Vagina (tissue), 2 donors: ENCODE measurements at regions not wholly inside any gene's neighbourhood (a gene's known extent, or its start where the extent isn't known, plus 50 kb on each side); places are given as distances from the start of the nearest gene placed in this dataset.

Experiments used
- POLR2A ChIP-seq, 2 donors: fragments of 450-650 bp; IDR thresholded peaks; one replicate each; pipeline ENCODE4 v1.6.1; 2017; ENCODE audit warnings: antibody characterized with exemption in 2 of 2, mild to moderate bottlenecking in 2 of 2, moderate library complexity in 2 of 2
- POLR2AphosphoS5 ChIP-seq, 2 donors: sonication (generic); formaldehyde crosslinking; IDR thresholded peaks; one replicate each; pipeline ENCODE4 v1.9.0; 2017; ENCODE audit warnings: antibody characterized with exemption in 2 of 2, mild to moderate bottlenecking in 2 of 2, low read depth in 1 of 2; ENCODE audit not compliant: insufficient read depth in 1 of 2
- TF ChIP-seq, protein P1 (sequence below), 3 experiments: fragments of 450-650 bp in 2 of 3; fragments of 200-600 bp in 1 of 3; sonication (generic) in 1 of 3; IDR thresholded peaks; one replicate each; pipeline ENCODE4 v1.5.1; 2017 to 2019; ENCODE audit warnings: antibody characterized with exemption in 3 of 3, mild to moderate bottlenecking in 2 of 3, moderate library complexity in 2 of 3

DNA sequence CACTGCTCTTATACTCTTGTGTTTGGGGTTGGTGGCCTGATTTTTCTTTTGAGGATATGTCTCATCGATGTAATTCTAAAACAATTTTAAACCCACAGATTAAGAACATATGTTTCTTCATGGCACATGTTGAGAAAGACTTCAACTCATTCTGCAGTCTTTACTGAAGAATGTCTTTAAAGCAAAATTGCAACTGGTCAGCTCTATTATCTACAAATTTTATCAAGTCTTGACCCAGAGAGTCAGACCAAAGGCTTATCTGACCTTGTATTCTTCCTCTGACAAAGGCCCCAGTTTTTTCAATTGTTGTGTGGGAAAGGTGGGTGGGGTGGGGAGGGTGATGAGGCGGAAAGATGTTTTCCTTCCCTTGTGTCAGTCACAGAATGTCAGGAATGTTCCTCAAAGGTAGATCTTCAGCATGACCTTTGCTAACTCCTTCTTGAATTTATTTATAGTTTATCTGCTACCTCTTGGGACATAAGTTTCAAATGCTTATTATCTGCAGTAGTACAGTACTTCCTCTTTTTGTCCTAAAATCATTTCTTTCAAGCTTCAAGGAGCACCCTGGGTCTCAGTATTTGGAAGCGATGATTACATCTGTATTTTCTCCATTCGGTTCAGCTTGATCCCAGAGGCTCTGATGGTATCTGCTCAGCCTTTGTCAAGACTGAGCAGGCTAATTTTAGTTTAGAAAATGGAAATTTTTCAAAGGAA lies 63.2 kb upstream of the TIAM2 start:
- TF ChIP-seq POLR2AphosphoS5 (IDR thresholded peaks at IDR 0.05; ENCODE audit: insufficient read depth in 1 of 2, low read depth in 1 of 2) (no peak), POLR2A (IDR thresholded peaks at IDR 0.05) (no peak)
- TF ChIP-seq, protein P1, sequence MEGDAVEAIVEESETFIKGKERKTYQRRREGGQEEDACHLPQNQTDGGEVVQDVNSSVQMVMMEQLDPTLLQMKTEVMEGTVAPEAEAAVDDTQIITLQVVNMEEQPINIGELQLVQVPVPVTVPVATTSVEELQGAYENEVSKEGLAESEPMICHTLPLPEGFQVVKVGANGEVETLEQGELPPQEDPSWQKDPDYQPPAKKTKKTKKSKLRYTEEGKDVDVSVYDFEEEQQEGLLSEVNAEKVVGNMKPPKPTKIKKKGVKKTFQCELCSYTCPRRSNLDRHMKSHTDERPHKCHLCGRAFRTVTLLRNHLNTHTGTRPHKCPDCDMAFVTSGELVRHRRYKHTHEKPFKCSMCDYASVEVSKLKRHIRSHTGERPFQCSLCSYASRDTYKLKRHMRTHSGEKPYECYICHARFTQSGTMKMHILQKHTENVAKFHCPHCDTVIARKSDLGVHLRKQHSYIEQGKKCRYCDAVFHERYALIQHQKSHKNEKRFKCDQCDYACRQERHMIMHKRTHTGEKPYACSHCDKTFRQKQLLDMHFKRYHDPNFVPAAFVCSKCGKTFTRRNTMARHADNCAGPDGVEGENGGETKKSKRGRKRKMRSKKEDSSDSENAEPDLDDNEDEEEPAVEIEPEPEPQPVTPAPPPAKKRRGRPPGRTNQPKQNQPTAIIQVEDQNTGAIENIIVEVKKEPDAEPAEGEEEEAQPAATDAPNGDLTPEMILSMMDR (IDR thresholded peaks at IDR 0.05): no peak
